Hypothalamus (tissue), 51 donors: ENCODE measurements at regions not wholly inside any gene's neighbourhood (a gene's known extent, or its start where the extent isn't known, plus 50 kb on each side); places are given as distances from the start of the nearest gene placed in this dataset.

Source experiments
- DNase-seq, 51 donors: peaks; one replicate each; lab custom pipeline; 2025; lab: John Stamatoyannopoulos, UW

- no peak for DNase-seq
Observed at GRCh38 chr3:31270010-31270409, 262.7 kb upstream of the STT3B start.

GRCh38 chr3:31274326-31275024, 258.2 kb upstream of the STT3B start:
- DNase-seq, result no peak

GRCh38 chr3:31275038-31275572, 257.6 kb upstream of the STT3B start:
- DNase-seq, result no peak

- no peak for DNase-seq
Observed at GRCh38 chr3:31275583-31275982, 257.1 kb upstream of the STT3B start.

GRCh38 chr3:31277582-31277981, 255.1 kb upstream of the STT3B start:
- DNase-seq, result no peak

- no peak for DNase-seq
Observed at GRCh38 chr3:31278532-31278931, 254.2 kb upstream of the STT3B start.

GRCh38 chr3:31284776-31285175, 247.9 kb upstream of the STT3B start:
- DNase-seq, result no peak

GRCh38 chr3:31285833-31286486, 246.8 kb upstream of the STT3B start:
- DNase-seq, result no peak

- no peak for DNase-seq
Observed at GRCh38 chr3:31288224-31288623, 244.5 kb upstream of the STT3B start.

GRCh38 chr3:31288641-31289100, 244.1 kb upstream of the STT3B start:
- DNase-seq, result peak in 3 of 51 donors; percentile 1 to 23 (median 7)

GRCh38 chr3:31289584-31289983, 243.1 kb upstream of the STT3B start:
- DNase-seq, result no peak

- no peak for DNase-seq
Observed at GRCh38 chr3:31290046-31290445, 242.7 kb upstream of the STT3B start.

- DNase-seq, result no peak
Observed at GRCh38 chr3:31291818-31292217, 240.9 kb upstream of the STT3B start.

- DNase-seq, result no peak
Observed at GRCh38 chr3:31294430-31295149, 238.1 kb upstream of the STT3B start.

- DNase-seq, result no peak
Observed at GRCh38 chr3:31295150-31295765, 237.5 kb upstream of the STT3B start.

GRCh38 chr3:31297726-31298298, 234.9 kb upstream of the STT3B start:
- no peak for DNase-seq

GRCh38 chr3:31300456-31301443, 232.0 kb upstream of the STT3B start:
- no peak for DNase-seq

- DNase-seq, result no peak
Observed at GRCh38 chr3:31302343-31302742, 230.4 kb upstream of the STT3B start.

GRCh38 chr3:31305340-31305739, 227.4 kb upstream of the STT3B start:
- peak in 1 of 51 donors; percentile 1 for DNase-seq
